SK-N-SH (cell line): ENCODE measurements at regions not wholly inside any gene's neighbourhood (a gene's known extent, or its start where the extent isn't known, plus 50 kb on each side); places are given as distances from the start of the nearest gene placed in this dataset.

Source experiments
- CTCF ChIA-PET: fragments of 300-600, 350-600 bp; formaldehyde crosslinking; extraction: SDS; loops from one replicate; lab custom pipeline; 2021; lab: Yijun Ruan, JAX
- POLR2A ChIA-PET: fragments of 350-600 bp; sonication (Branson Sonifier 250); formaldehyde crosslinking; extraction: SDS; loops from one replicate; lab custom pipeline; 2020; ENCODE audit warnings: antibody characterized with exemption, inconsistent platforms; lab: Yijun Ruan, JAX
- DNase-seq: peaks from one replicate; pipeline ENCODE4 v3.0.0; 2012
- H2AFZ ChIP-seq: fragments of 200-600 bp; sonication (generic); 2 replicates; pipeline ENCODE4 v1.8.1; 2016; ENCODE audit warnings: antibody characterized with exemption, mild to moderate bottlenecking, low read depth
- H3F3A ChIP-seq: fragments of 200-600 bp; sonication (generic); replicated peaks from 2 replicates; pipeline ENCODE3; 2016; ENCODE audit warnings: antibody characterized with exemption, mild to moderate bottlenecking; ENCODE audit not compliant: insufficient read depth
- H3K27ac ChIP-seq, 2 experiments: fragments of 200-500 bp in 1 of 2; fragments of 200-600 bp in 1 of 2; sonication (Bioruptor generic) in 1 of 2; sonication (generic), shearing (Covaris generic) in 1 of 2; 2 replicates each; pipeline versions ENCODE4 v1.5.1 to v1.6.1; 2014 to 2016; ENCODE audit warnings: low read depth in 2 of 2, inconsistent platforms in 1 of 2, low read length in 1 of 2, mild to moderate bottlenecking in 1 of 2, mixed read lengths in 1 of 2
- H3K27me3 ChIP-seq: fragments of 200-600 bp; sonication (generic), shearing (Covaris generic); 2 replicates; pipeline ENCODE4 v1.6.1; 2016; ENCODE audit warnings: mixed run types; ENCODE audit not compliant: insufficient read depth
- H3K36me3 ChIP-seq, 2 experiments: fragments of 200-500 bp in 1 of 2; fragments of 200-600 bp in 1 of 2; sonication (Bioruptor generic) in 1 of 2; sonication (generic) in 1 of 2; replicated peaks in 1 of 2; 2 replicates each; pipeline versions ENCODE3 to v1.5.1; 2014 to 2016; ENCODE audit warnings: low read length in 1 of 2, mild to moderate bottlenecking in 1 of 2; ENCODE audit not compliant: insufficient read depth in 2 of 2, control insufficient read depth in 1 of 2
- H3K4me1 ChIP-seq, 2 experiments: fragments of 200-500 bp in 1 of 2; fragments of 200-600 bp in 1 of 2; sonication (Bioruptor generic) in 1 of 2; sonication (generic), shearing (Covaris generic) in 1 of 2; 2 replicates each; pipeline versions ENCODE4 v1.5.1 to v1.6.1; 2014 to 2016; ENCODE audit warnings: low read depth in 1 of 2, low read length in 1 of 2, mixed run types in 1 of 2; ENCODE audit not compliant: insufficient read depth in 2 of 2, control insufficient read depth in 1 of 2
- H3K4me2 ChIP-seq: fragments of 200-600 bp; sonication (generic), shearing (Covaris generic); 2 replicates; pipeline ENCODE4 v1.6.1; 2017; ENCODE audit warnings: mixed run types
- H3K4me3 ChIP-seq, 2 experiments: fragments of 200-500 bp in 1 of 2; fragments of 200-600 bp in 1 of 2; sonication (Bioruptor generic) in 1 of 2; sonication (generic), shearing (Covaris generic) in 1 of 2; 2 replicates each; pipeline versions ENCODE4 v1.5.1 to v1.8.1; 2014 to 2016; ENCODE audit warnings: low read depth in 2 of 2, inconsistent platforms in 1 of 2, low read length in 1 of 2, mild to moderate bottlenecking in 1 of 2, mixed read lengths in 1 of 2, moderate library complexity in 1 of 2
- H3K79me2 ChIP-seq: fragments of 200-600 bp; sonication (generic); 2 replicates; pipeline ENCODE4 v1.8.1; 2017; ENCODE audit warnings: mild to moderate bottlenecking; ENCODE audit not compliant: insufficient read depth
- H3K9ac ChIP-seq: fragments of 200-600 bp; sonication (generic); 2 replicates; pipeline ENCODE4 v1.6.1; 2017; ENCODE audit warnings: mixed run types
- H3K9me2 ChIP-seq: fragments of 200-600 bp; sonication (generic); 2 replicates; pipeline ENCODE4 v1.6.1; 2017; ENCODE audit warnings: mixed run types
- H3K9me3 ChIP-seq: fragments of 200-600 bp; sonication (generic); 2 replicates; pipeline ENCODE4 v1.6.1; 2017; ENCODE audit warnings: mixed run types, mild to moderate bottlenecking, moderate library complexity
- H4K20me1 ChIP-seq: fragments of 200-600 bp; sonication (generic); 2 replicates; pipeline ENCODE4 v1.6.1; 2017; ENCODE audit warnings: mild to moderate bottlenecking, mixed run types; ENCODE audit not compliant: insufficient read depth
- CHD2 ChIP-seq: fragments of 150-350 bp; IDR thresholded peaks from 2 replicates; pipeline ENCODE4 v1.6.1; 2018; ENCODE audit warnings: low read length; ENCODE audit not compliant: partially characterized antibody
- CTCF ChIP-seq: fragments of 200-600 bp; sonication (generic); IDR thresholded peaks from 2 replicates; pipeline ENCODE4 v1.6.1; 2017; ENCODE audit warnings: antibody characterized with exemption, mild to moderate bottlenecking, moderate library complexity
- ELF1 ChIP-seq: IDR thresholded peaks from 2 replicates; pipeline ENCODE4 v1.4.0; 2012
- EZH2phosphoT487 ChIP-seq: fragments of 200-600 bp; sonication (generic); IDR thresholded peaks from 2 replicates; pipeline ENCODE4 v1.6.1; 2017; ENCODE audit warnings: low read depth, mixed run types, mild to moderate bottlenecking, antibody characterized with exemption, moderate library complexity, borderline replicate concordance
- FOXJ3 ChIP-seq: sonication (generic); formaldehyde crosslinking; IDR thresholded peaks from 2 replicates; pipeline ENCODE4 v1.5.1; 2020; ENCODE audit warnings: mild to moderate bottlenecking, missing genetic modification reagents
- GATA2 ChIP-seq: sonication (generic); formaldehyde crosslinking; IDR thresholded peaks from 2 replicates; pipeline ENCODE4 v1.5.0; 2020; ENCODE audit warnings: mild to moderate bottlenecking, missing genetic modification reagents
- MEF2A ChIP-seq: IDR thresholded peaks from 2 replicates; pipeline ENCODE4 v1.4.0; 2012; ENCODE audit warnings: low read depth, borderline replicate concordance
- MXI1 ChIP-seq: IDR thresholded peaks from 2 replicates; pipeline ENCODE4 v1.6.1; 2012; ENCODE audit warnings: mild to moderate bottlenecking, low read depth, low read length, improper control_type of control experiment
- NFIC ChIP-seq: IDR thresholded peaks from 2 replicates; pipeline ENCODE4 v1.4.0; 2012; ENCODE audit warnings: borderline replicate concordance
- NRF1 ChIP-seq: IDR thresholded peaks from 2 replicates; pipeline ENCODE4 v1.6.1; 2012; ENCODE audit warnings: low read depth, mild to moderate bottlenecking, low read length
- PBX3 ChIP-seq: IDR thresholded peaks from 2 replicates; pipeline ENCODE4; 2012
- RAD21 ChIP-seq: IDR thresholded peaks from 2 replicates; pipeline ENCODE4 v1.6.1; 2012; ENCODE audit warnings: mild to moderate bottlenecking, low read length
- SMC3 ChIP-seq: IDR thresholded peaks from 2 replicates; pipeline ENCODE4 v1.6.1; 2012; ENCODE audit warnings: low read depth, low read length, improper control_type of control experiment
- TAF1 ChIP-seq: IDR thresholded peaks from 2 replicates; pipeline ENCODE4 v1.6.1; 2012; ENCODE audit warnings: low read depth, mild to moderate bottlenecking, low read length, moderate library complexity, borderline replicate concordance
- USF1 ChIP-seq: IDR thresholded peaks from 2 replicates; pipeline ENCODE4 v1.4.0; 2012; ENCODE audit warnings: low read depth, borderline replicate concordance
- USF2 ChIP-seq: fragments of 150-350 bp; IDR thresholded peaks from 2 replicates; pipeline ENCODE4 v1.6.1; 2017; ENCODE audit warnings: antibody characterized with exemption, low read length, low read depth, borderline replicate concordance
- YY1 ChIP-seq: IDR thresholded peaks from 2 replicates; pipeline ENCODE4 v1.4.0; 2012; ENCODE audit warnings: low read depth, mild to moderate bottlenecking
- ZBTB33 ChIP-seq: IDR thresholded peaks from 2 replicates; pipeline ENCODE4 v1.4.0; 2012; ENCODE audit warnings: low read depth, borderline replicate concordance
- WGBS: methylation state at CpG from one replicate; pipeline ENCODE4 v1.1.6; 2017; ENCODE audit warnings: low lambda C conversion rate; 5-methylcytosine and 5-hydroxymethylcytosine counted together
- TF ChIP-seq, protein P1 (sequence below): IDR thresholded peaks from 2 replicates; pipeline ENCODE4 v1.4.0; 2012; ENCODE audit warnings: low read depth

- TF ChIP-seq USF1 = no peak
- no peak for TF ChIP-seq RAD21
- no peak for TF ChIP-seq NRF1
- no peak for TF ChIP-seq GATA2 (CRISPR knock-in tag)
- no peak for TF ChIP-seq CHD2
- no peak for TF ChIP-seq FOXJ3
These were observed 130.1 kb upstream of the CCL2 start (continued) for GRCh38 chr17:34125010-34125409.

GRCh38 chr17:34125921-34126320 lies 129.2 kb upstream of the CCL2 start:
- H4K20me1 ChIP-seq = no peaks in the 10 kb centered on the region
- no peak overlapping the region for H2AFZ ChIP-seq
- no peaks in the 10 kb centered on the region for H3K36me3 ChIP-seq
- DNase-seq = no peak
- no peaks in the 10 kb centered on the region for H3K27me3 ChIP-seq
- H3K9me2 ChIP-seq = no peaks in the 10 kb centered on the region
- ChIA-PET CTCF (interaction anchor here (1.3 to 1.9 kb wide), 2 partner anchors 235 to 347 kb away, joined by 5 read pairs; no protein-coding TSS in a partner anchor), POLR2A (no interaction called here)
- no peaks in the 10 kb centered on the region for H3K9me3 ChIP-seq
- H3K4me3 ChIP-seq = no peak overlapping the region
- H3K27ac ChIP-seq = no peak overlapping the region
- TF ChIP-seq PBX3 (no peak), ELF1 (no peak), YY1 (no peak), CTCF (no peak), MEF2A (no peak), EZH2phosphoT487 (no peak), USF2 (no peak), ZBTB33 (no peak), GATA2 (CRISPR knock-in tag) (no peak), TAF1 (no peak), USF1 (no peak), NFIC (no peak), SMC3 (no peak), RAD21 (no peak), MXI1 (no peak), FOXJ3 (no peak)
- TF ChIP-seq, protein P1, sequence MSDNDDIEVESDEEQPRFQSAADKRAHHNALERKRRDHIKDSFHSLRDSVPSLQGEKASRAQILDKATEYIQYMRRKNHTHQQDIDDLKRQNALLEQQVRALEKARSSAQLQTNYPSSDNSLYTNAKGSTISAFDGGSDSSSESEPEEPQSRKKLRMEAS = no peak
- no peaks in the 10 kb centered on the region for H3K4me1 ChIP-seq
- no peak overlapping the region for H3K4me2 ChIP-seq
- no peak overlapping the region for H3K9ac ChIP-seq
- H3K79me2 ChIP-seq = no peaks in the 10 kb centered on the region
- 40% methylated on average over 3 of the region's 3 CpGs for WGBS
- H3F3A ChIP-seq = no peaks in the 10 kb centered on the region
